Ovary (tissue), 3 donors: ENCODE measurements at regions not wholly inside any gene's neighbourhood (a gene's known extent, or its start where the extent isn't known, plus 50 kb on each side); places are given as distances from the start of the nearest gene placed in this dataset.

Experiments used
- EP300 ChIP-seq: sonication (generic); formaldehyde crosslinking; IDR thresholded peaks from one replicate; pipeline ENCODE4 v1.6.1; 2017; ENCODE audit warnings: antibody characterized with exemption
- POLR2A ChIP-seq: fragments of 450-650 bp; IDR thresholded peaks from one replicate; pipeline ENCODE4 v1.6.1; 2017; ENCODE audit warnings: antibody characterized with exemption, mild to moderate bottlenecking, moderate library complexity
- TF ChIP-seq, protein P1 (sequence below), 3 donors: fragments of 450-650 bp in 2 of 3; fragments of 200-600 bp in 1 of 3; IDR thresholded peaks; one replicate each; pipeline versions ENCODE4 v1.5.1 to v1.8.0; 2016 to 2022; ENCODE audit warnings: antibody characterized with exemption in 3 of 3, mild to moderate bottlenecking in 1 of 3
- donor health status: DM: no; HTN: no; CAD: no.

DNA sequence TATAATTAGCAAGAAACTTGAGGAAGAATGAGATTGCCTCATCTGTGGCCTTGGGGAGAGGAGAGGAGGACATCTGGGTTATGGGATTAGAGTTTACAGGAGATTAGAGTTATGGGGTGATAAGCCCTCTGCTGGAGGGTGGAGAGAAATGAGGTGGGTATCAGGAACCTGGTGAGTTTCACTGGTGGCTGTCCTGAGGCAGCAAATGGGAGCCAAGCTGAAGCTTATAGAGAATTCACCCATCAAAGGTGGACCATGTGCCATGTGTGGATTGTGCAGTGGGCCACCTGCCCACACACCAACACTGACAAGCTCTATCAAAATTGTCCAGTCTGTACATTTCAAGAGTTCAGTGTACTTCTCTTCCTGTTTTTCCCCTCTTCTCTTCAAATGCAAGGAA lies 135.3 kb downstream of the AEBP2 start:
- TF ChIP-seq POLR2A: no peak
- TF ChIP-seq, protein P1, sequence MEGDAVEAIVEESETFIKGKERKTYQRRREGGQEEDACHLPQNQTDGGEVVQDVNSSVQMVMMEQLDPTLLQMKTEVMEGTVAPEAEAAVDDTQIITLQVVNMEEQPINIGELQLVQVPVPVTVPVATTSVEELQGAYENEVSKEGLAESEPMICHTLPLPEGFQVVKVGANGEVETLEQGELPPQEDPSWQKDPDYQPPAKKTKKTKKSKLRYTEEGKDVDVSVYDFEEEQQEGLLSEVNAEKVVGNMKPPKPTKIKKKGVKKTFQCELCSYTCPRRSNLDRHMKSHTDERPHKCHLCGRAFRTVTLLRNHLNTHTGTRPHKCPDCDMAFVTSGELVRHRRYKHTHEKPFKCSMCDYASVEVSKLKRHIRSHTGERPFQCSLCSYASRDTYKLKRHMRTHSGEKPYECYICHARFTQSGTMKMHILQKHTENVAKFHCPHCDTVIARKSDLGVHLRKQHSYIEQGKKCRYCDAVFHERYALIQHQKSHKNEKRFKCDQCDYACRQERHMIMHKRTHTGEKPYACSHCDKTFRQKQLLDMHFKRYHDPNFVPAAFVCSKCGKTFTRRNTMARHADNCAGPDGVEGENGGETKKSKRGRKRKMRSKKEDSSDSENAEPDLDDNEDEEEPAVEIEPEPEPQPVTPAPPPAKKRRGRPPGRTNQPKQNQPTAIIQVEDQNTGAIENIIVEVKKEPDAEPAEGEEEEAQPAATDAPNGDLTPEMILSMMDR (IDR thresholded peaks at IDR 0.05): no peak
- TF ChIP-seq EP300: no peak
